ENCODE measurements at regions not wholly inside any gene's neighbourhood (a gene's known extent, or its start where the extent isn't known, plus 50 kb on each side); places are given as distances from the start of the nearest gene placed in this dataset.
"Not testable (repeated sequence)": the region's sequence is repeated elsewhere in the genome, so short reads cannot be mapped to it uniquely, and the experiment has no call there.

DNA sequence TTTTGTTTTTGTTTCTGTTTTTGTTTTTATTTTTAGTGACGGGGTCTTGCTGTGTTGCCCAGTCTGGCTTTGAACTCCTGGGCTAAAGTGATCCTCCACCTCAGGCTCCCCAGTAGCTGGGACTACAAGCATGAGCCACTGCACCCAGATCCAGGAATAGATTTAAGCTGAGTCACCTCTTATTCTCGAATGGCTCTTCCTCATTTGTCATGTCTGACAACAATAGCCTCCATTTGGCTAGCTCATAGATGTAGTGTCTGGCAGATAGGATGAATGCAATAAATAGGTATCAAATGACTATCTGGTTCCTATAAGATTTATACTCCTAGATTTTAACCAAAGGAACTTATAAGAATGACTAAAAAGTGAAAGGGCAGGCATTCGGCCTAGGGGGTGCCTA is 172.9 kb downstream of the TMEM26 start:
- no peak for DNase-seq (ENCODE audit: low read depth, low spot score)
- no peak overlapping the region for H3K4me3 ChIP-seq (ENCODE audit: low read length)

DNA sequence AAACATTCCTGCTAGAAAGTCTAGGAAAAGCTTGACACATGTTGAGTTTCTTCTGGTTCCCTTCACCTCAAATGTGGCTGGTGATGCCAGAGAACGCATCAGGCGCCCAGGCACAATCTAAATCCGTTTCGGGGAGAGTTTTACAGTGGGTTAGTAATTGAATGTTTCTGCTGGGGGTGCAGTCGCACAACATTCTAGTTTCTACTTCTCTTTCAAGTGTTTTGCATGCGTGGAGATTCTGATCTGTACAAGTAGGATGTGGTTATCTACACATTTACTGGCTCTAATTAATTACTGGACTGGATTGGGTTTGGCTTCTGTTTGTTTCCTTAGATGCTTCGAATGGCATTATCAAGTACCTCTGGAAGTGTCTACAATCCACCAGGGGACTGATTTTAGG is 173.8 kb downstream of the TMEM26 start:
- H3K4me3 ChIP-seq (ENCODE audit: low read length): no peak overlapping the region
- DNase-seq (ENCODE audit: low read depth, low spot score): no peak

GRCh38 chr10:61278556-61278955 is 174.6 kb downstream of the TMEM26 start:
- DNase-seq (ENCODE audit: low read depth, low spot score): no peak
- no peak overlapping the region for H3K4me3 ChIP-seq (ENCODE audit: low read length)

DNA sequence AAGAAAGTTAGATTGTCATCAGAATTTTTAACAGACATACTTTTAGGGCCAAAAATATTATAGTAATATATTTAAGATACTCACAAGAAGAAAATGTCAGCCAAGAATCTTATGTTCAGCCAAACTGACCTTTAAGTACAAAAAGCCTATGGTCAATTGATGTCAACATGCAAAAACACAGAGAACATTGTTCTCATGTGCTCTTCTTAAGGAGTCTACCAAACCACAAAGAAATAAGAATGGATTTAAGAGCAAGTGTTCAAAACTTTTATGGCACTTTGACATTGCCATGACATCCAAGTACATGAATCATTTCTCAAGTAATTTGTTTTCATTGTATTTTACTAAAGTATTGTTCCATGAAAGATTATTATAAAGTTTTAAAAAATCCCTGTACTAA is 180.4 kb downstream of the TMEM26 start:
- no peak overlapping the region for H3K4me3 ChIP-seq (ENCODE audit: low read length)
- no peak for DNase-seq (ENCODE audit: low read depth, low spot score)

GRCh38 chr10:61271127-61271780 is 181.9 kb downstream of the TMEM26 start:
- no peak for DNase-seq (ENCODE audit: low read depth, low spot score)
- no peak overlapping the region for H3K4me3 ChIP-seq (ENCODE audit: low read length)

DNA sequence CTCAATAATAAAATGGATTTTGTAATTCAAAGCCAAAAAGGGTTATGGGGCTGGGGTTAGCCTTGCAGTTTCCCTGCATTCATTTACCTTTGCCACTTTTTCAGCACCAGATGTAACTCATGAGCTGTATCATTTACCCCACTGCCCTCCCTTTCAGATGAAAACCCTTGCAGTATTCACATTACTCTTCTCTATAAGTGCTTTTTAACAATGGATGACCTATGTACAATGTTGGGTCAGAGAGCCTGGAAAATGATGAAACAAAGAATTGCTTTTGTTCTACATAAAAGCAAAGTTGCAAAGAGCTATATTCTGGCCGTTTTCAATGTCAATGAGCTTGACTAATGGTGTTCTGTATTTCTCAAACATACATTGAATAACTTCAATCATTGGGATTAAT is 189.7 kb downstream of the TMEM26 start:
- H3K4me3 ChIP-seq (ENCODE audit: low read length): no peak overlapping the region
- DNase-seq (ENCODE audit: low read depth, low spot score): no peak

DNA sequence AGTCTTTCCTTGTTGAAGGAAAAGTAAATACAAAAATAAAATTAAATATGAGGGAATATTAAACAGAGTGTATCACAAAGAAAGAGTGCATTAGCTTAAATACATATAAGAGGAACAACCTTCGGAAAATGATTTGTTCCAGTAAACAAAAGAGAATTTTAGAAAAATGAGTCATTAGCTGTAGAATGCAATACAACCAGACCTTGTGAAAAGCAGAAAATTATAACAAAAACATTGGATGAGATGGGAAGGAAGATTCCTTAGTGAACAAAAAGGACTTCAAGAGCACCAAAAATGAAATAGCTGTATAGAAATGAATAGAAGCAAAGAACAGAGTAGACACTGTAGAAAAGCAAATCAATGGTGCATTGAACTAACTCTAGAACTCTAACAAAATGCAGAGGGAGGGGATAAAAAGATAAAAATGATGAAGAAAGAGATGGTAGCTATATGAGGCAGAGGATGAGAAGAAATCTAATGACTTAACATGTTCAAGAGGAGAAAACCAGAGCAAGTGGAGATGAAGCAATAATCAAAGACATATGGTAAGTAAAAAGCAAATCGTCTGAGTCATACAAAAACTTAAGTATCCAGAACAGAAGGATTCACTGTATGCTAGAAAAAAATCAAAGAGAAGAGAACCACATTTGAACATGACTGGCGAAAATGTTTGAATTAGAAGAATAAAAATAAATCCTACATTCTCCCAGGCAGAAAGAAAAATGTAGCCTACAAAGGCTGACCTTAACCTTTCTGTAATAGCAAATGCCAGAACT is 190.5 kb downstream of the TMEM26 start:
- DNase-seq (ENCODE audit: low read depth, low spot score): no peak
- no peak overlapping the region for H3K4me3 ChIP-seq (ENCODE audit: low read length)

- H3K4me3 ChIP-seq (ENCODE audit: low read length): no peak overlapping the region
- DNase-seq (ENCODE audit: low read depth, low spot score): no peak
These were observed 195.2 kb downstream of the TMEM26 start for GRCh38 chr10:61257956-61258496.

DNA sequence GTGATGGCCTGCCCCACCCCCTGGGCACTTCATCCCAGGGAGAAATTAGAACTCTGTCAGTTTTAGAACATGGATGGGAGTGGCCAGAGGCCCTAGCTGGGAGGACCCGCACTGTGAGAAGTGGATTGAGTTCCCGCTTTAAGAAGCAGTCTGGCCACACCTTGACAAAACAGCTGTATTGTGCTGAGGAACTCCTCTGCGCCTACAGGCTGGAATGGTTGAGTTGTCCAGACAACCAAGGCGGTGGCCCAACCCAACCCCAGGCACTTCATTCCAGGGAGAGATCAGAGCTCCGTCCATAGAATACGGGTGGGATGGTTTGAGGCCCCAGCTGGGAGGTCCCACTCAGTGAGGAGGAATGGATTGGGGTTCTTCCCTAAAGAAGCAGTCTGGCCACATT is 196.0 kb downstream of the TMEM26 start:
- no peak overlapping the region for H3K4me3 ChIP-seq (ENCODE audit: low read length)
- DNase-seq (ENCODE audit: low read depth, low spot score): no peak

DNA sequence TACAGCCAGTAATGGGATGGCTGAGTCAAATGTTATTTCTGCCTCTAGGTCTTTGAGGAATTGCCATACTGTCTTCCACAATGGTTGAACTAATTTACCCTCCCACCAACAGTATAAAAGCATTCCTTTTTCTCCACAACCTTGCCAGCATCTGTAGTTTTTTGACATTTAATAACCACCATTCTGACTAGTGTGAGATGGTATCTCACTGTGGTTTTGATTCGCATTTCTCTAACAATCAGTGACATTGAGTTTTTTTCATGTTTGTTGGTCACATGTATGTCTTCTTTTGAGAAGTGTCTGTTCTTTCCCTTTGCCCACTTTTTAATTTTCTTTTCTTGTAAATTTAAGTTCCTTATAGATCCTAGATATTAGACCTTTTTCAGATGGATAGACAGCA is 200.9 kb downstream of the TMEM26 start:
- H3K4me3 ChIP-seq (ENCODE audit: low read length); DNase-seq (ENCODE audit: low read depth, low spot score): not testable (repeated sequence)

GRCh38 chr10:61251089-61251488 is 202.1 kb downstream of the TMEM26 start:
- no peak for DNase-seq (ENCODE audit: low read depth, low spot score)
- no peak overlapping the region for H3K4me3 ChIP-seq (ENCODE audit: low read length)

DNA sequence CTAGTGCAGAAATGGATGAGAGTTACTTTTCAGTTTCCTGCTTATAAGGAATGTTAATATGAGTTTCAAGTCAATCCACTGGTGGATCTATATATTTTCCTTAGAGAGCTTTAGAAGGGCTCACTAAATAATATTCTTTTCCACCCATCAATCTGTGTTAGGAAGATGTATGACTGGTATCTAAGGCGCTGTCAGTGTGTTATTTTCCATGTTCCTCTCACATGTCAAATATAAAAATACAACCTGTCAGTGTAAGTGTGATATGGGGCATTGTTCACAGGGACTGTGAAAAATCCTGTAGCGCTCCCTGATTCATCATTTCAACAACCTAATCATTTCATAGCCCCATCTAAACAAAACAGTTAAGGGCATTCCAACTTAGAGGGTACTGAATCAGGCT is 203.1 kb downstream of the TMEM26 start:
- no peak for DNase-seq (ENCODE audit: low read depth, low spot score)
- no peak overlapping the region for H3K4me3 ChIP-seq (ENCODE audit: low read length)

DNA sequence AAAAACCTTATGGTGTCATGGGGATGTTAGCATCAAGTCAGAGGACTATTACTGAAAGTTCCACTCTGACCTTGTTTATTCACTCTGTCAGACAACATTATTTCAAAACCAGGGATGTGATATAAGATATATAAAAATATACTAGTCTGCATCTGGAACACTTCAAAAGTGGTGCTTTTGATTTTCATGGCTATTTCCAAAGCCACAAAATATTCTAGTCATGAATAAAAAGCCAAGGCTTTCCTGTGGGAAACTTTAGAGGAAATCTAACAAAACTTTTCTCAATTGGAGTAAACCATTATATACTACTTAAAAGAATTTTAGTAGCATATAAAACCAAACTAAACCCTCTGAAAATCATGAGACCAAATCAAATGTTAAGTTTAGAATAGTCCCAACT is 205.2 kb downstream of the TMEM26 start:
- H3K4me3 ChIP-seq (ENCODE audit: low read length): no peak overlapping the region
- no peak for DNase-seq (ENCODE audit: low read depth, low spot score)

- H3K4me3 ChIP-seq (ENCODE audit: low read length): no peak overlapping the region
- no peak for DNase-seq (ENCODE audit: low read depth, low spot score)
These were observed 208.9 kb downstream of the TMEM26 start for GRCh38 chr10:61244261-61244775.

DNA sequence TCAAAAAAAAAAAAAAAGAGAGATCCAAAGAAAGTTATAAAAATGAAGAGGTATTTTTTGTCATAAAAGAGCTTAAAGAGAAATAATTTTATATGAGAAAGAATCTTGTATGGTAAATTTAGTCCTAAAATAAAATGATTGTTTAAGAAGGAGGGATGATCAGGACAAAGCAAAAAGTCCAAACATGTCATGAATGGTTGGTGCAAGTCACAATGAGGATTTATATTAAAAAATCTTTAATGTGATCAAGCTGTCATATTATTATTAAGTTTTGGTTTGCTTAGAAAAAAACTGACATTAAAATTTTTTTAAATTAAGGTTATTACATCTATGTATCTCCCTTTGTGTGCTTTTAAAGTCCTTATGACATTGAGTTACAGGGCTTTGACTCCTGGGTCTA is 220.4 kb downstream of the TMEM26 start:
- no peak for DNase-seq (ENCODE audit: low read depth, low spot score)
- H3K4me3 ChIP-seq (ENCODE audit: low read length): no peak overlapping the region

GRCh38 chr10:61225939-61226338 is 227.2 kb downstream of the TMEM26 start:
- DNase-seq (ENCODE audit: low read depth, low spot score): no peak
- H3K4me3 ChIP-seq (ENCODE audit: low read length): no peak overlapping the region

DNA sequence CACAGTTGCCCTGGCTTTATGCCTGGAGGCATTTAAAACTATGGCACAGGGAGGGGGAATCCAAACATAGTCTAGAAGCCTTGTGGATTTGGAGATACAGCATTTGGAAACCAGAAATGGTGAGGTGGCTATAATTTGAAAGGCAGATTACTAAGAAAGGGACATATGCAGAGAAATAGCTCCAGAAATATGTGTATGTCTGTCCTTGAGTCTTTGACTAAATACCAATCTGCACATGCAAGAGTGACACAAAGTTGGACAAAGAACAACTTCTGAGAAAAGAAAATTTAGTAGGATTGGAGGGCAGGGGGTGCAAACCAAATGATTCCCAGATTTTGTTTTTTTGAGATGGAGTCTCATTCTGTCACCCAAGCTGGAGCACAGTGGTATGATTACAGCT is 229.6 kb downstream of the TMEM26 start:
- H3K4me3 ChIP-seq (ENCODE audit: low read length): no peak overlapping the region
- no peak for DNase-seq (ENCODE audit: low read depth, low spot score)

DNA sequence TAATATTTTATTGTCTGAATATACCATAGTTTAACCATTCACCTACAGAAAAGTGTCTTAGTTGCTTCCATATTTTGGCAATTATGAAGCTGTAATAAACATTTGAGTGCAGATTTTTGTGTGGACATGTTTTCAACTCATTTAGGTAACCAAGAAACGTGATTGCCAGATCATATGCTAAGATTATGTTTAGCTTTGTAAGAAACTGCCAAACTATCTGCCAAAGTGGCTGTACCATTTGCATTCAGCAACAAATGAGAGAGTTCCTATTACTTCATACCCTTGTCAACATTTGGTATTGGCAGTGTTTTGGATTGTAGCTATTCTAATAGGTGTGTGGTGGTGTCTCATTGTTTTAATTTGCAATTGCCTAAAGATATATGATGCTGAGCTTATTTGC is 233.5 kb downstream of the TMEM26 start:
- no peak overlapping the region for H3K4me3 ChIP-seq (ENCODE audit: low read length)
- DNase-seq (ENCODE audit: low read depth, low spot score): no peak

DNA sequence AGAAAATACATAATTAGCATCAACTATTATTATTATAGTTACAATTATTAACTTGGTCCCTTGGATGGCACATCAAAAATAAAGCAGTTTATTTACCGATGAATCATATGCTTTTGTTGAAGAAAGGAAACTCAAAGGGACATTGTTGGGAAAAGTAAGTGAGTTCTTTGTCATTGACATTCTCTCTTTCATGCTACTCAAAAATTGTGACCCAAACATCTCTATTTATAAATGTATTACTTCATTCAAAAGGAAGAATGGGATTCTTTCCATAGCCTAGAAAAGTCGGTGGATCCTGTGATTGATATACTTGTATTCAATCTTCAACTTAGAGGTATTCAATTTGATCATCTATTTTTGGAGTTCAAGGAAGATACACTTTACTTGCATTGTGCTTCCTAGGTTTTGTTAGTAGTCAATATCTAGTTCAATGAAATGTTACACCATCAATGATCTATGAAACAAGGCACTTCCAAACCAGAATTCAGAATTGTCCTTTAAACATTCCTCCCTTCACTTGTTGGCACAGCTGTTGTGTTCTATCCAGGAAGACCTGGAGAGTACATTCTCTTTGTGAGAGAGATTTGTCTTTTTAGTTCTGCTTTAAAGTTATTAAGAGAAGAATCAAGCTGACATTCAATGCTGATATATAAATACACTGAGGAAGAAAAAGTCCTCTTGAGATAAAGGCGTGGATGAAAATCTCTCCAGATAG is 235.2 kb downstream of the TMEM26 start:
- no peak overlapping the region for H3K4me3 ChIP-seq (ENCODE audit: low read length)
- DNase-seq (ENCODE audit: low read depth, low spot score): no peak

- no peak overlapping the region for H3K4me3 ChIP-seq (ENCODE audit: low read length)
- DNase-seq (ENCODE audit: low read depth, low spot score): no peak
These were observed 237.9 kb downstream of the TMEM26 start for GRCh38 chr10:61215246-61215645.

All from Jurkat, Clone E6-1 (cell line).